Astrocyte of the cerebellum (primary cell): ENCODE measurements at regions not wholly inside any gene's neighbourhood (a gene's known extent, or its start where the extent isn't known, plus 50 kb on each side); places are given as distances from the start of the nearest gene placed in this dataset.

Experiments
- DNase-seq: peaks from one replicate; pipeline ENCODE4 v3.0.0-alpha.2; 2011; ENCODE audit warnings: low read depth
- H3K4me3 ChIP-seq: 2 replicates; pipeline ENCODE4 v1.5.1; 2011; ENCODE audit warnings: mild to moderate bottlenecking, low read depth, low read length, moderate library complexity
- CTCF ChIP-seq: IDR thresholded peaks from 2 replicates; pipeline ENCODE4 v1.5.1; 2012; ENCODE audit warnings: low read length, low read depth, moderate library complexity, mild to moderate bottlenecking; ENCODE audit errors: missing control alignments
- in situ Hi-C: cut with HindIII; loops from 2 replicates; pipeline ENCODE4 v1.10.0; 2017; ENCODE audit warnings: low sequenced_read_pairs

GRCh38 chr12:126879842-126880241, 1387.1 kb upstream of the TMEM132C start:
- no peak for TF ChIP-seq CTCF
- H3K4me3 ChIP-seq = no peak overlapping the region
- in situ Hi-C loops = no loop called here
- no peak for DNase-seq

GRCh38 chr12:126883697-126884096, 1383.3 kb upstream of the TMEM132C start:
- in situ Hi-C loops = no loop called here
- H3K4me3 ChIP-seq = no peak overlapping the region
- TF ChIP-seq CTCF = no peak
- DNase-seq = no peak

- no peak for DNase-seq
- TF ChIP-seq CTCF = no peak
- no peak overlapping the region for H3K4me3 ChIP-seq
- in situ Hi-C loops = no loop called here
Observed at GRCh38 chr12:126889501-126889900, 1377.5 kb upstream of the TMEM132C start.

- H3K4me3 ChIP-seq = no peak overlapping the region
- DNase-seq = no peak
- in situ Hi-C loops = no loop called here
- no peak for TF ChIP-seq CTCF
Observed at GRCh38 chr12:126890097-126890496, 1376.9 kb upstream of the TMEM132C start.

GRCh38 chr12:126891789-126892188, 1375.2 kb upstream of the TMEM132C start:
- DNase-seq = no peak
- no peak overlapping the region for H3K4me3 ChIP-seq
- in situ Hi-C loops = no loop called here
- TF ChIP-seq CTCF = no peak

- in situ Hi-C loops = no loop called here
- no peak for DNase-seq
- no peak for TF ChIP-seq CTCF
- H3K4me3 ChIP-seq = no peak overlapping the region
Observed at GRCh38 chr12:126895951-126896913, 1370.7 kb upstream of the TMEM132C start.
